ENCODE measurements at regions not wholly inside any gene's neighbourhood (a gene's known extent, or its start where the extent isn't known, plus 50 kb on each side); places are given as distances from the start of the nearest gene placed in this dataset.
"Not testable (repeated sequence)": the region's sequence is repeated elsewhere in the genome, so short reads cannot be mapped to it uniquely, and the experiment has no call there.

DNA sequence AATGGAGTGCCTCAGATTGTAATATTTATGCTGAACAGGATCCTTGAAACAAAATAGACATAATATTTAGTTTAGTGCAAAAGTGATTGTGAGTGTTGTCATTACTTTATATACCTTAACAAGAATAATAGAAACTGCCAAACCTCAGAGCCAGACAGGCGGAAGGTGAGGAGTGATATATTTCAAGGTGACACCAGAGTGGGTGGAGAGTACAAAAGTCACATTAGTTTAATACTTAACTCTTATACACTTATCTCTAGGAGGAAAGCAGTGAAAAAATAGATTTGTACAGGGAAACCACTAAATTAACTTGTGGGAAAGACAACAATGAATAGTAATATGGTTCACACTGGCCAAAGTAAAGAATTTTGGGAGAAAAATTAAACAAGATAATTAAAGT lies 342.8 kb upstream of the NDST4 start:
- H3K9ac ChIP-seq (ENCODE audit: insufficient read depth in 1 of 2, low read length in 2 of 2), result no peak overlapping the region
- 84 to 85% methylated on average over 1 of the region's 1 CpG for WGBS, 2 donors
- H3K36me3 ChIP-seq (ENCODE audit: control insufficient read depth in 4 of 4, insufficient read depth in 4 of 4, low read length in 4 of 4), result no peaks in the 10 kb centered on the region
- ATAC-seq (ENCODE audit: insufficient read depth, low FRiP score) (no peak), DNase-seq (no peak)
- TF ChIP-seq, protein P1, sequence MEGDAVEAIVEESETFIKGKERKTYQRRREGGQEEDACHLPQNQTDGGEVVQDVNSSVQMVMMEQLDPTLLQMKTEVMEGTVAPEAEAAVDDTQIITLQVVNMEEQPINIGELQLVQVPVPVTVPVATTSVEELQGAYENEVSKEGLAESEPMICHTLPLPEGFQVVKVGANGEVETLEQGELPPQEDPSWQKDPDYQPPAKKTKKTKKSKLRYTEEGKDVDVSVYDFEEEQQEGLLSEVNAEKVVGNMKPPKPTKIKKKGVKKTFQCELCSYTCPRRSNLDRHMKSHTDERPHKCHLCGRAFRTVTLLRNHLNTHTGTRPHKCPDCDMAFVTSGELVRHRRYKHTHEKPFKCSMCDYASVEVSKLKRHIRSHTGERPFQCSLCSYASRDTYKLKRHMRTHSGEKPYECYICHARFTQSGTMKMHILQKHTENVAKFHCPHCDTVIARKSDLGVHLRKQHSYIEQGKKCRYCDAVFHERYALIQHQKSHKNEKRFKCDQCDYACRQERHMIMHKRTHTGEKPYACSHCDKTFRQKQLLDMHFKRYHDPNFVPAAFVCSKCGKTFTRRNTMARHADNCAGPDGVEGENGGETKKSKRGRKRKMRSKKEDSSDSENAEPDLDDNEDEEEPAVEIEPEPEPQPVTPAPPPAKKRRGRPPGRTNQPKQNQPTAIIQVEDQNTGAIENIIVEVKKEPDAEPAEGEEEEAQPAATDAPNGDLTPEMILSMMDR (IDR thresholded peaks at IDR 0.05; ENCODE audit: control extremely low read depth, extremely low read depth), result no peak
- H3K4me3 ChIP-seq, result no peak overlapping the region
- H3K27ac ChIP-seq (ENCODE audit: low read depth in 1 of 2, low read length in 1 of 2), result no peak overlapping the region
- no peaks in the 10 kb centered on the region for H3K27me3 ChIP-seq (ENCODE audit: control insufficient read depth in 3 of 3, insufficient read depth in 3 of 3, low read length in 2 of 3)
- H3K4me1 ChIP-seq (ENCODE audit: control insufficient read depth in 5 of 5, insufficient read depth in 5 of 5, low read length in 5 of 5), result no peaks in the 10 kb centered on the region
- H3K9me3 ChIP-seq (ENCODE audit: control insufficient read depth in 4 of 4, insufficient read depth in 3 of 4, low read length in 3 of 4), result no peaks in the 10 kb centered on the region

DNA sequence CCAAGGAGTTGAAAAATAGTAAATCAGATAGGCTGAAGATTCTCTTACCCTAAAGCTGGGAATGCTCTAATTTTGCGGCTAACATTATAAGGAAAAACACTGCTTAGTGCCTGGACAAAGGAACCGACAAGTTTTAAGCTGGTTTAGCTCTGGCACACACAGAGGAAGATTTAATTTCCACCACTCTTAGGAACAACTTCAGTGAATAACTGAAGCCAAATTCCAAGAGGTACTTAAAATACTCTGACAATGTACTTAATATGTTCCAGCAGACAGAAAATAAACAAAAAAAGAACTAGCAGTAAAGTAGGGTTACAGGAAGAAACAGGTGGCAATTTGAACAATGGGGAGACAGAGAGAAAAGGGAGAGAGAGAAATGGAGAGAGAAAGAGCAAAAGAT lies 340.8 kb upstream of the NDST4 start:
- ATAC-seq (ENCODE audit: insufficient read depth, low FRiP score), result peak; percentile 69
- Histone ChIP-seq H3K4me3 (no peak overlapping the region), H3K27me3 (ENCODE audit: control insufficient read depth in 3 of 3, insufficient read depth in 3 of 3, low read length in 2 of 3) (no peaks in the 10 kb centered on the region), H3K27ac (ENCODE audit: low read depth in 1 of 2, low read length in 1 of 2) (no peak overlapping the region), H3K4me1 (ENCODE audit: control insufficient read depth in 5 of 5, insufficient read depth in 5 of 5, low read length in 5 of 5) (no peaks in the 10 kb centered on the region), H3K9ac (ENCODE audit: insufficient read depth in 1 of 2, low read length in 2 of 2) (no peak overlapping the region), H3K9me3 (ENCODE audit: control insufficient read depth in 4 of 4, insufficient read depth in 3 of 4, low read length in 3 of 4) (no peaks in the 10 kb centered on the region), H3K36me3 (ENCODE audit: control insufficient read depth in 4 of 4, insufficient read depth in 4 of 4, low read length in 4 of 4) (no peaks in the 10 kb centered on the region)
- peak in 2 of 3 donors; percentile 8 to 35 for DNase-seq
- TF ChIP-seq, protein P1 (IDR thresholded peaks at IDR 0.05; ENCODE audit: control extremely low read depth, extremely low read depth), result no peak
- WGBS, 2 donors, result 53 to 78% methylated on average over 2 of the region's 2 CpGs

DNA sequence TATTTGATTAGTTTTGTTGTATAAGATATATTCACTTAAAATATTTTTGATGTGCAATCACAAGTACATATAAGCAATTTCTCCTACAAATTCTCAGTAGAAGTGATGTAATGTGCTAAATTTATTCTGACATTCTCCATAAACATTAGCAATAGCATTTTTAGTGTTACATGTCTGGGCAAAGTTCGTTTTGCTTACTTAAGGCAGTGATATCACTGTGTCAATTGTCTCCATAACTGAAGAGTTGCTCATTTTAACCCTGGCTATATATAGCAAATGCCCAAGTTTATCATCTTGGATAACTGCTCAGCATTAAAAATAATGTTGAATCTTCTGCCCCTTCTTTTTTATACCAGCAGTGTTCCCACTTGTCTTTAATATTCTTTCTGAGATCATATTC lies 340.0 kb upstream of the NDST4 start:
- no peak overlapping the region for H3K27ac ChIP-seq (ENCODE audit: low read depth in 1 of 2, low read length in 1 of 2)
- H3K36me3 ChIP-seq (ENCODE audit: control insufficient read depth in 4 of 4, insufficient read depth in 4 of 4, low read length in 4 of 4), result no peaks in the 10 kb centered on the region
- no peaks in the 10 kb centered on the region for H3K4me1 ChIP-seq (ENCODE audit: control insufficient read depth in 5 of 5, insufficient read depth in 5 of 5, low read length in 5 of 5)
- ATAC-seq (ENCODE audit: insufficient read depth, low FRiP score), result no peak
- no peaks in the 10 kb centered on the region for H3K9me3 ChIP-seq (ENCODE audit: control insufficient read depth in 4 of 4, insufficient read depth in 3 of 4, low read length in 3 of 4)
- H3K27me3 ChIP-seq (ENCODE audit: control insufficient read depth in 3 of 3, insufficient read depth in 3 of 3, low read length in 2 of 3), result no peaks in the 10 kb centered on the region
- TF ChIP-seq, protein P1 (IDR thresholded peaks at IDR 0.05; ENCODE audit: control extremely low read depth, extremely low read depth), result no peak
- no peak for DNase-seq
- no peak overlapping the region for H3K4me3 ChIP-seq
- 29 to 56% methylated on average over 1 of the region's 1 CpG for WGBS, 2 donors
- no peak overlapping the region for H3K9ac ChIP-seq (ENCODE audit: insufficient read depth in 1 of 2, low read length in 2 of 2)

DNA sequence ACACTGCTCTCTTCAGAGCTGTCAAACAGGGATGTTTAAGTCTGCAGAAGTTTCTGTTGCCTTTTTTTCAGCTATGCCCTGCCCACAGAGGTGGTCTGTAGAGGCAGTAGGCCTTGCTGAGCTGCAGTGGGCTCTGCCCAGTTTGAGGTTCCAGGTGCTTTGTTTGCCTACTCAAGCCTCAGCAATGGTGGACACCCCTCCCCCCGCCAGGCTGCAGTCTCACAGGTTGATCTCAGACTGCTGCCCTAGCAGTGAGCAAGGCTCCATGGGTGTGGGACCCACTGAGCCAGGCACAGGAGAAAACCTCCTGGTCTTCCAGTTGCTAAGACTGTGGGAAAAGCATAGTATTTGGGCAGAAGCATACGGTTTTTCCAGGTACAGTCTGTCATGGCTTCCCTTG lies 338.8 kb upstream of the NDST4 start:
- not testable (repeated sequence) for H3K27me3 ChIP-seq (ENCODE audit: control insufficient read depth in 3 of 3, insufficient read depth in 3 of 3, low read length in 2 of 3); H3K36me3 ChIP-seq (ENCODE audit: control insufficient read depth in 4 of 4, insufficient read depth in 4 of 4, low read length in 4 of 4); H3K4me3 ChIP-seq; H3K27ac ChIP-seq (ENCODE audit: low read depth in 1 of 2, low read length in 1 of 2); H3K9ac ChIP-seq (ENCODE audit: insufficient read depth in 1 of 2, low read length in 2 of 2); DNase-seq; H3K4me1 ChIP-seq (ENCODE audit: control insufficient read depth in 5 of 5, insufficient read depth in 5 of 5, low read length in 5 of 5); H3K9me3 ChIP-seq (ENCODE audit: control insufficient read depth in 4 of 4, insufficient read depth in 3 of 4, low read length in 3 of 4); ATAC-seq (ENCODE audit: insufficient read depth, low FRiP score)
- 94 to 98% methylated on average over 2 of the region's 2 CpGs for WGBS, 2 donors

Data from lung (tissue), 11 donors.